Kidney epithelial cell (primary cell): ENCODE measurements at regions not wholly inside any gene's neighbourhood (a gene's known extent, or its start where the extent isn't known, plus 50 kb on each side); places are given as distances from the start of the nearest gene placed in this dataset.
A peak's percentile ranks its signal among the peaks of the same experiment; 100 is the strongest.
"Not testable (repeated sequence)": the region's sequence is repeated elsewhere in the genome, so short reads cannot be mapped to it uniquely, and the experiment has no call there.

Experiments used
- DNase-seq: peaks from one replicate; pipeline ENCODE4 v3.0.0-alpha.2; 2010; ENCODE audit warnings: low read depth
- H3K27me3 ChIP-seq: 2 replicates; pipeline ENCODE4 v1.6.0; 2011; ENCODE audit warnings: low read length; ENCODE audit not compliant: control insufficient read depth, insufficient read depth
- H3K36me3 ChIP-seq: 2 replicates; pipeline ENCODE4 v1.5.1; 2011; ENCODE audit warnings: low read length; ENCODE audit not compliant: control insufficient read depth, insufficient read depth
- H3K4me3 ChIP-seq: 2 replicates; pipeline ENCODE4 v1.5.1; 2011; ENCODE audit warnings: low read depth, mild to moderate bottlenecking, control low read depth, low read length
- CTCF ChIP-seq: IDR thresholded peaks from 2 replicates; pipeline ENCODE4 v1.5.1; 2011; ENCODE audit warnings: mild to moderate bottlenecking, moderate library complexity, low read length, control low read depth, inconsistent platforms; ENCODE audit not compliant: insufficient read depth, poor library complexity, severe bottlenecking

- no peak for TF ChIP-seq CTCF
- no peaks in the 10 kb centered on the region for H3K36me3 ChIP-seq
- H3K4me3 ChIP-seq: no peak overlapping the region
- no peak for DNase-seq
- H3K27me3 ChIP-seq: no peaks in the 10 kb centered on the region
These were observed 1322.7 kb upstream of the ALCAM start for GRCh38 chr3:104044002-104044401.

GRCh38 chr3:104066658-104067057 is 1300.1 kb upstream of the ALCAM start:
- H3K27me3 ChIP-seq: no peaks in the 10 kb centered on the region
- peak; percentile 23 for DNase-seq
- TF ChIP-seq CTCF: no peak
- no peak overlapping the region for H3K4me3 ChIP-seq
- no peaks in the 10 kb centered on the region for H3K36me3 ChIP-seq

GRCh38 chr3:104069114-104069513 is 1297.6 kb upstream of the ALCAM start:
- no peak for TF ChIP-seq CTCF
- DNase-seq: peak; percentile 65
- no peaks in the 10 kb centered on the region for H3K27me3 ChIP-seq
- no peak overlapping the region for H3K4me3 ChIP-seq
- no peaks in the 10 kb centered on the region for H3K36me3 ChIP-seq

- Histone ChIP-seq H3K4me3 (no peak overlapping the region), H3K27me3 (no peaks in the 10 kb centered on the region), H3K36me3 (no peaks in the 10 kb centered on the region)
- no peak for TF ChIP-seq CTCF
- no peak for DNase-seq
These were observed 1295.8 kb upstream of the ALCAM start for GRCh38 chr3:104070906-104071305.

- no peak for TF ChIP-seq CTCF
- no peak overlapping the region for H3K4me3 ChIP-seq
- no peaks in the 10 kb centered on the region for H3K36me3 ChIP-seq
- DNase-seq: no peak
- H3K27me3 ChIP-seq: no peaks in the 10 kb centered on the region
These were observed 1286.6 kb upstream of the ALCAM start for GRCh38 chr3:104080088-104080626.

GRCh38 chr3:104088738-104089137 is 1278.0 kb upstream of the ALCAM start:
- no peaks in the 10 kb centered on the region for H3K36me3 ChIP-seq
- no peak overlapping the region for H3K4me3 ChIP-seq
- no peaks in the 10 kb centered on the region for H3K27me3 ChIP-seq
- no peak for TF ChIP-seq CTCF
- no peak for DNase-seq

GRCh38 chr3:104089987-104090386 is 1276.7 kb upstream of the ALCAM start:
- H3K27me3 ChIP-seq, H3K36me3 ChIP-seq, DNase-seq, H3K4me3 ChIP-seq: not testable (repeated sequence)
